Panc1 (cell line): ENCODE measurements at regions not wholly inside any gene's neighbourhood (a gene's known extent, or its start where the extent isn't known, plus 50 kb on each side); places are given as distances from the start of the nearest gene placed in this dataset.
"Not testable (repeated sequence)": the region's sequence is repeated elsewhere in the genome, so short reads cannot be mapped to it uniquely, and the experiment has no call there.

ENCODE experiments used
- CTCF ChIP-seq: fragments of 450-650 bp; IDR thresholded peaks from 2 replicates; pipeline ENCODE4 v1.5.1; 2017; ENCODE audit warnings: mild to moderate bottlenecking
- POLR2AphosphoS5 ChIP-seq: IDR thresholded peaks from 2 replicates; pipeline ENCODE4 v1.6.1; 2012; ENCODE audit warnings: mild to moderate bottlenecking, low read depth, low read length, moderate library complexity
- SIN3A ChIP-seq: IDR thresholded peaks from 2 replicates; pipeline ENCODE4 v1.6.1; 2012; ENCODE audit warnings: low read depth, mild to moderate bottlenecking, low read length, moderate library complexity, borderline replicate concordance; ENCODE audit not compliant: insufficient read depth
- TCF7L2 ChIP-seq: IDR thresholded peaks from 2 replicates; pipeline ENCODE4 v1.6.1; 2011; ENCODE audit warnings: mild to moderate bottlenecking, low read depth, low read length, inconsistent platforms

- TF ChIP-seq POLR2AphosphoS5, CTCF, TCF7L2, SIN3A: not testable (repeated sequence)
Observed at GRCh38 chr4:186873095-186873494, 149.4 kb upstream of the FAT1 start.
